ENCODE measurements at regions not wholly inside any gene's neighbourhood (a gene's known extent, or its start where the extent isn't known, plus 50 kb on each side); places are given as distances from the start of the nearest gene placed in this dataset.

DNA sequence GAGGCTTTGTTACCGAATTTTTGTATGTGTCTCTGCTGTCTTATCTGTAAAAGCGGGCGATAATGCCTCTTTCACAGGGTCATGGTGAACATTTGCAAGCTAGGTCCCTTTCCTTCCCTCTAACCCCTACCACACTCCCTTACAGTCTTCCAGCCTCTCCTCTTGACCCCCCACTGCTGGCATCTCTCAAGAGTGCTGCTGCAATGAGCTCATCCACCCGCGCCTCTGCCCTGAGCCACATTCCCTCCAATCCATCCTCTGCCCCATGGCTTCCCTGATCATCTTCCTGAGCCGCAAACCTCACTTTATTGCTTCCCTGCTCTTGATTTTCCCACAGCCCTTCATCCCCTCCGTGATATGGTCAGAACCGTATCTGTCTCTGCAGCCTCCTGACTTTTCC, 343.6 kb downstream of the BCL11B start:
- TF ChIP-seq, protein P1, sequence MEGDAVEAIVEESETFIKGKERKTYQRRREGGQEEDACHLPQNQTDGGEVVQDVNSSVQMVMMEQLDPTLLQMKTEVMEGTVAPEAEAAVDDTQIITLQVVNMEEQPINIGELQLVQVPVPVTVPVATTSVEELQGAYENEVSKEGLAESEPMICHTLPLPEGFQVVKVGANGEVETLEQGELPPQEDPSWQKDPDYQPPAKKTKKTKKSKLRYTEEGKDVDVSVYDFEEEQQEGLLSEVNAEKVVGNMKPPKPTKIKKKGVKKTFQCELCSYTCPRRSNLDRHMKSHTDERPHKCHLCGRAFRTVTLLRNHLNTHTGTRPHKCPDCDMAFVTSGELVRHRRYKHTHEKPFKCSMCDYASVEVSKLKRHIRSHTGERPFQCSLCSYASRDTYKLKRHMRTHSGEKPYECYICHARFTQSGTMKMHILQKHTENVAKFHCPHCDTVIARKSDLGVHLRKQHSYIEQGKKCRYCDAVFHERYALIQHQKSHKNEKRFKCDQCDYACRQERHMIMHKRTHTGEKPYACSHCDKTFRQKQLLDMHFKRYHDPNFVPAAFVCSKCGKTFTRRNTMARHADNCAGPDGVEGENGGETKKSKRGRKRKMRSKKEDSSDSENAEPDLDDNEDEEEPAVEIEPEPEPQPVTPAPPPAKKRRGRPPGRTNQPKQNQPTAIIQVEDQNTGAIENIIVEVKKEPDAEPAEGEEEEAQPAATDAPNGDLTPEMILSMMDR (IDR thresholded peaks at IDR 0.05): no peak
- TF ChIP-seq POLR2AphosphoS5 (IDR thresholded peaks at IDR 0.05): no peak
- TF ChIP-seq POLR2A (IDR thresholded peaks at IDR 0.05): no peak

Data from breast epithelium (tissue), 3 donors.